ENCODE measurements at regions not wholly inside any gene's neighbourhood (a gene's known extent, or its start where the extent isn't known, plus 50 kb on each side); places are given as distances from the start of the nearest gene placed in this dataset.

DNA sequence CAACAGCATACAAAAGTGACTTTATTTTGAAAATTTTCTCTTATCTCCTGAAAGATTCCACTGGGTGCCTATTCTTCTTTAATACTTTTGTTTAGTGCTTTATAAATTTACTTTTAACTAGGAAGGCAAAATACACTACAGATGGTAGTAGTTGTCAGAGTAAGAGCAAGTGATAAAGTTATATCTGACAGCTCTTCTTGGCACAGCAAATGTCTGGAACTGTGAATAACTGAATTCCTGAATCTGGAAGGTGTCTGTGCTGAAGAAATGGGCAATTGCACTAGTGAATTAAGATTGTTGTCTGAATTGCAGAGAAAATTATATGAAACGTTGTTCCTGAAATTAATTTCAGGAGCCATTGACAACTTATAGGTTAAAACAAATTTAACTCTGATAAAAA, 213.8 kb upstream of the CBLB start:
- intact Hi-C loops (cut with DNase I; ENCODE audit: low total_unique reads), result no loop called here
- H3K9me3 ChIP-seq, result no peaks in the 10 kb centered on the region

DNA sequence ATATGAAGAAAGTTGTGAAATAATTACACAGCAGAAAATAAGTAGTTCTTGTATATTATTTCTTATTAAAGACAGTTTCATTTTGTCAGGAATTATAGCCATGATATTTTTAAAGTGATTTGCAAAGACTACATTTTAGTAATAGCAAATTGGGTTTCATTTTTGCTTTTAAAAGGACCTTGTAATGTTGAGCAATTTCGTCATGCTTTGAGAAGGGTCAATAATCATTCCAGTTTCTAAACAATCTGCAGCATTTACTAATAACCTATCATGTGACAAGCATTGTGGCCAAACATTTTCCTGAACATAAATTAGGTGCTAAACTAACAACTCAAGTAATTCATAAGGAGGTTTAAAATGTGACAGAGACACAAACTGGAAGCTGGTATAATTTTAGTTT, 214.4 kb upstream of the CBLB start:
- TF ChIP-seq POLR2A (IDR thresholded peaks at IDR 0.05) (no peak), CTCF (IDR thresholded peaks at IDR 0.05) (no peak)
- no peaks in the 10 kb centered on the region for H3K36me3 ChIP-seq
- no peaks in the 10 kb centered on the region for H3K27me3 ChIP-seq
- H3K4me3 ChIP-seq, result no peak overlapping the region
- intact Hi-C loops (cut with DNase I; ENCODE audit: low total_unique reads), result no loop called here
- H3K4me1 ChIP-seq, result no peaks in the 10 kb centered on the region
- H3K27ac ChIP-seq, result no peak overlapping the region
- DNase-seq, result no peak
- H3K9me3 ChIP-seq, result no peaks in the 10 kb centered on the region

More for the DNA sequence above, 213.8 kb upstream of the CBLB start:
- TF ChIP-seq CTCF (IDR thresholded peaks at IDR 0.05) (no peak), POLR2A (IDR thresholded peaks at IDR 0.05) (no peak)
- H3K27me3 ChIP-seq, result no peaks in the 10 kb centered on the region
- no peaks in the 10 kb centered on the region for H3K4me1 ChIP-seq
- no peak overlapping the region for H3K4me3 ChIP-seq
- no peak for DNase-seq
- no peaks in the 10 kb centered on the region for H3K36me3 ChIP-seq
- no peak overlapping the region for H3K27ac ChIP-seq

GRCh38 chr3:106083854-106084253, 215.0 kb upstream of the CBLB start:
- H3K9me3 ChIP-seq, result no peaks in the 10 kb centered on the region
- no peaks in the 10 kb centered on the region for H3K4me1 ChIP-seq
- DNase-seq, result no peak
- H3K36me3 ChIP-seq, result no peaks in the 10 kb centered on the region
- H3K27ac ChIP-seq, result no peak overlapping the region
- no peak for TF ChIP-seq CTCF (IDR thresholded peaks at IDR 0.05)
- H3K4me3 ChIP-seq, result no peak overlapping the region
- intact Hi-C loops (cut with DNase I; ENCODE audit: low total_unique reads), result no loop called here
- H3K27me3 ChIP-seq, result no peaks in the 10 kb centered on the region

DNA sequence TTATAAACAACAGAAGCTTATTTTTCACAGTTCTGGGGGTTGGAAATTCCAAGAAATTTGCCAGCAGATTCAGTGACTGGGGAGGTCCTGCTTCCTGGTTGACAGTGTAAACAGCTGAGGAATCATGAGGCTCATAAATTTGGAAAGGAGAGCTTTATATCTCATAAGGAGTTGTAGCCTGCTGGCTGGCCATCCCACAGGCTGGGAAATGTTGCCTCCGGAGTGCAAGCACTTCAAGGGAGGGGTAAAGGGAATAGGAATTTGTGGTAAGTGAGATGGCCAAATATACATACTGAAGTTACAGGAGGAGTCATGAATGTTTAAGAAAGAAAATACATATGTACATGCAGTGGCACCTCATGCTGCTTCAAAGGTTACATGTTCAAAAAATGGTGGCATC, 217.2 kb upstream of the CBLB start:
- Histone ChIP-seq H3K27me3 (no peaks in the 10 kb centered on the region), H3K36me3 (no peaks in the 10 kb centered on the region), H3K4me1 (no peaks in the 10 kb centered on the region), H3K9me3 (no peaks in the 10 kb centered on the region), H3K27ac (peak overlapping the region in 1 of 2 donors; percentile 38), H3K4me3 (no peak overlapping the region)
- DNase-seq, result no peak
- intact Hi-C loops (cut with DNase I; ENCODE audit: low total_unique reads), result no loop called here
- TF ChIP-seq CTCF (IDR thresholded peaks at IDR 0.05), result no peak
- TF ChIP-seq POLR2A (IDR thresholded peaks at IDR 0.05), result no peak

DNA sequence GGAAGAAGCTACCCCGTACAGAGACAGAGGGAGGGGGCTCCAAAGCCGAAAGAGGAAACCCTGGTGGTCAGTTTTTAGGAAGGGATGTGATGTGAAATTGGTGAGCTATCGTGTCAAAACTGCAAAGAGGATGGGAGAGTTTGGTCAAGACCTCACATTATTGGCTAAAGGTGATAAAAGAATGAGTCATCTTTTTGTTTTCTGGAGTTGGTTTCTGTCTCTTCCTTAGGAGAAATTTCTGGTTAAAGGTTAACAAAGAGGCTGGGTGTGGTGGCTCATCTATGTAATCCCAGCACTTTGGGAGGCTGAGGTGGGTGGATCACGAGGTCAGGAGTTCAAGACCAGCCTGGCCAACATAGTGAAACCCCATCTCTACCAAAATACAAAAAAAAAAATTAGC, 217.8 kb upstream of the CBLB start:
- H3K27me3 ChIP-seq, result no peaks in the 10 kb centered on the region
- H3K9me3 ChIP-seq, result no peaks in the 10 kb centered on the region
- intact Hi-C loops (cut with DNase I; ENCODE audit: low total_unique reads), result no loop called here
- H3K27ac ChIP-seq, result no peak overlapping the region
- no peaks in the 10 kb centered on the region for H3K4me1 ChIP-seq
- H3K4me3 ChIP-seq, result no peak overlapping the region
- TF ChIP-seq CTCF (IDR thresholded peaks at IDR 0.05) (no peak), POLR2A (IDR thresholded peaks at IDR 0.05) (no peak)
- H3K36me3 ChIP-seq, result no peaks in the 10 kb centered on the region
- no peak for DNase-seq

Data from uterus (tissue), 3 donors.